Smooth muscle cell (in vitro differentiated cells): ENCODE measurements at regions not wholly inside any gene's neighbourhood (a gene's known extent, or its start where the extent isn't known, plus 50 kb on each side); places are given as distances from the start of the nearest gene placed in this dataset.

Source experiments
- DNase-seq: peaks from one replicate; lab custom pipeline; 2025; ENCODE audit not compliant: unreplicated experiment; lab: John Stamatoyannopoulos, UW
- H2AFZ ChIP-seq: fragments of 200-600 bp; sonication (generic); 2 replicates; pipeline ENCODE4 v1.6.0; 2016; ENCODE audit warnings: antibody characterized with exemption, low read depth, mild to moderate bottlenecking
- H3F3A ChIP-seq: fragments of 200-600 bp; sonication (generic); 2 replicates; pipeline ENCODE4 v1.6.0; 2017; ENCODE audit warnings: antibody characterized with exemption, low read depth
- H3K27ac ChIP-seq: fragments of 200-600 bp; sonication (generic); 2 replicates; pipeline ENCODE4 v1.5.1; 2016; ENCODE audit warnings: low read depth, mild to moderate bottlenecking
- H3K27me3 ChIP-seq: fragments of 200-600 bp; sonication (generic); 2 replicates; pipeline ENCODE4 v1.6.1; 2016; ENCODE audit warnings: low read depth, mild to moderate bottlenecking
- H3K36me3 ChIP-seq: fragments of 200-600 bp; sonication (generic); 2 replicates; pipeline ENCODE4 v1.5.1; 2016; ENCODE audit warnings: low read depth
- H3K4me1 ChIP-seq: fragments of 200-600 bp; sonication (generic); 2 replicates; pipeline ENCODE4 v1.5.1; 2016; ENCODE audit warnings: low read depth
- H3K4me2 ChIP-seq: fragments of 200-600 bp; sonication (generic); 2 replicates; pipeline ENCODE4 v1.6.0; 2016; ENCODE audit warnings: mild to moderate bottlenecking
- H3K4me3 ChIP-seq: fragments of 200-600 bp; sonication (generic); 2 replicates; pipeline ENCODE4 v1.5.1; 2016; ENCODE audit warnings: mild to moderate bottlenecking
- H3K79me2 ChIP-seq: fragments of 200-600 bp; sonication (generic); 2 replicates; pipeline ENCODE4 v1.6.0; 2016; ENCODE audit warnings: low read depth, mild to moderate bottlenecking
- H3K9ac ChIP-seq: fragments of 200-600 bp; sonication (generic); 2 replicates; pipeline ENCODE4 v1.6.0; 2016; ENCODE audit warnings: low read depth
- H3K9me3 ChIP-seq: fragments of 200-600 bp; sonication (generic); replicated peaks from 2 replicates; pipeline ENCODE4 v1.5.1; 2016; ENCODE audit warnings: low read depth
- H4K20me1 ChIP-seq: fragments of 200-600 bp; sonication (generic); 2 replicates; pipeline ENCODE4 v1.6.0; 2016; ENCODE audit warnings: low read depth
- CTCF ChIP-seq: fragments of 200-600 bp; sonication (generic); IDR thresholded peaks from 2 replicates; pipeline ENCODE4 v1.5.1; 2017; ENCODE audit warnings: borderline replicate concordance, mild to moderate bottlenecking, antibody characterized with exemption; ENCODE audit not compliant: insufficient read depth, poor library complexity, severe bottlenecking
- WGBS: methylation state at CpG from one replicate; pipeline ENCODE4 v1.1.7; 2016; ENCODE audit warnings: low lambda C conversion rate; 5-methylcytosine and 5-hydroxymethylcytosine counted together

GRCh38 chr4:72814241-72814640, 245.2 kb upstream of the ADAMTS3 start:
- Histone ChIP-seq H3K27ac (no peak overlapping the region), H3K9me3 (no peaks in the 10 kb centered on the region), H3K79me2 (no peaks in the 10 kb centered on the region), H3K4me3 (no peak overlapping the region), H2AFZ (no peak overlapping the region), H3F3A (no peaks in the 10 kb centered on the region), H3K27me3 (no peaks in the 10 kb centered on the region), H3K4me1 (peaks cover 2% of the 10 kb centered on the region), H4K20me1 (no peaks in the 10 kb centered on the region), H3K4me2 (no peak overlapping the region), H3K36me3 (no peaks in the 10 kb centered on the region), H3K9ac (no peak overlapping the region)
- WGBS, result 80% methylated on average over 1 of the region's 1 CpG
- DNase-seq, result no peak
- no peak for TF ChIP-seq CTCF

- Histone ChIP-seq H2AFZ (no peak overlapping the region), H3F3A (no peaks in the 10 kb centered on the region), H3K9ac (no peak overlapping the region), H4K20me1 (no peaks in the 10 kb centered on the region), H3K36me3 (no peaks in the 10 kb centered on the region), H3K4me3 (no peak overlapping the region), H3K4me2 (no peak overlapping the region), H3K9me3 (no peaks in the 10 kb centered on the region), H3K27ac (no peak overlapping the region), H3K4me1 (no peaks in the 10 kb centered on the region), H3K79me2 (no peaks in the 10 kb centered on the region), H3K27me3 (no peaks in the 10 kb centered on the region)
- no peak for DNase-seq
- 58% methylated on average over 1 of the region's 1 CpG for WGBS
- no peak for TF ChIP-seq CTCF
Measured at GRCh38 chr4:72809208-72809607, 240.2 kb upstream of the ADAMTS3 start.

- H3K36me3 ChIP-seq, result no peaks in the 10 kb centered on the region
- no peak for DNase-seq
- peak overlapping the region; percentile 64 for H2AFZ ChIP-seq
- WGBS, result 64% methylated on average over 2 of the region's 2 CpGs
- H3K4me2 ChIP-seq, result no peak overlapping the region
- no peaks in the 10 kb centered on the region for H3F3A ChIP-seq
- H3K4me3 ChIP-seq, result no peak overlapping the region
- no peaks in the 10 kb centered on the region for H3K9me3 ChIP-seq
- no peak overlapping the region for H3K27ac ChIP-seq
- H4K20me1 ChIP-seq, result no peaks in the 10 kb centered on the region
- TF ChIP-seq CTCF, result no peak
- H3K79me2 ChIP-seq, result no peaks in the 10 kb centered on the region
- H3K4me1 ChIP-seq, result no peaks in the 10 kb centered on the region
- H3K27me3 ChIP-seq, result no peaks in the 10 kb centered on the region
- H3K9ac ChIP-seq, result no peak overlapping the region
Measured at GRCh38 chr4:72805284-72805683, 236.3 kb upstream of the ADAMTS3 start.

- Histone ChIP-seq H3K79me2 (no peaks in the 10 kb centered on the region), H3K27ac (no peak overlapping the region), H3F3A (no peaks in the 10 kb centered on the region), H3K4me3 (no peak overlapping the region), H3K36me3 (no peaks in the 10 kb centered on the region), H3K4me2 (no peak overlapping the region), H3K4me1 (no peaks in the 10 kb centered on the region), H3K9ac (no peak overlapping the region), H4K20me1 (no peaks in the 10 kb centered on the region), H2AFZ (no peak overlapping the region), H3K9me3 (no peaks in the 10 kb centered on the region), H3K27me3 (no peaks in the 10 kb centered on the region)
- WGBS, result 94% methylated on average over 1 of the region's 1 CpG
- no peak for DNase-seq
- no peak for TF ChIP-seq CTCF
Measured at GRCh38 chr4:72797486-72797885, 228.5 kb upstream of the ADAMTS3 start.
